MM.1S (cell line): ENCODE measurements at regions not wholly inside any gene's neighbourhood (a gene's known extent, or its start where the extent isn't known, plus 50 kb on each side); places are given as distances from the start of the nearest gene placed in this dataset.

Experiments used
- DNase-seq: peaks from one replicate; pipeline ENCODE4 v3.0.0-alpha.2; 2015
- H2AFZ ChIP-seq: fragments of 300-600 bp; sonication (generic); 2 replicates; pipeline ENCODE4 v1.6.0; 2016; ENCODE audit warnings: antibody characterized with exemption, low read length
- H3F3A ChIP-seq: fragments of 300-600 bp; sonication (generic); 2 replicates; pipeline ENCODE4 v1.6.1; 2016; ENCODE audit warnings: mild to moderate bottlenecking, antibody characterized with exemption, low read length, moderate library complexity, mixed read lengths; ENCODE audit not compliant: insufficient read depth
- H3K27ac ChIP-seq: fragments of 300-600 bp; sonication (generic); 2 replicates; pipeline ENCODE4 v1.5.1; 2016; ENCODE audit warnings: mild to moderate bottlenecking, low read length
- H3K27me3 ChIP-seq: fragments of 300-600 bp; sonication (generic); replicated peaks from 2 replicates; pipeline ENCODE4 v1.6.0; 2016; ENCODE audit warnings: low read length; ENCODE audit not compliant: insufficient read depth
- H3K36me3 ChIP-seq: fragments of 300-600 bp; sonication (generic); replicated peaks from 2 replicates; pipeline ENCODE4 v1.6.1; 2016; ENCODE audit warnings: mild to moderate bottlenecking, low read length, mixed read lengths; ENCODE audit not compliant: insufficient read depth
- H3K4me1 ChIP-seq: fragments of 300-600 bp; sonication (generic); 2 replicates; pipeline ENCODE4 v1.6.1; 2016; ENCODE audit warnings: low read length, mixed read lengths
- H3K4me2 ChIP-seq: fragments of 300-600 bp; sonication (generic); 2 replicates; pipeline ENCODE4 v1.6.0; 2016; ENCODE audit warnings: low read depth, low read length
- H3K4me3 ChIP-seq: fragments of 300-600 bp; sonication (generic); 2 replicates; pipeline ENCODE4 v1.5.1; 2016; ENCODE audit warnings: low read length, mixed read lengths
- H3K79me2 ChIP-seq: fragments of 300-600 bp; sonication (generic); 2 replicates; pipeline ENCODE4 v1.6.1; 2016; ENCODE audit warnings: mixed run types, low read length, mixed read lengths
- H3K9ac ChIP-seq: fragments of 300-600 bp; sonication (generic); 2 replicates; pipeline ENCODE4 v1.6.1; 2016; ENCODE audit warnings: low read length, mixed read lengths
- H3K9me2 ChIP-seq: fragments of 300-600 bp; sonication (generic); replicated peaks from 2 replicates; pipeline ENCODE4 v1.6.1; 2016; ENCODE audit warnings: mild to moderate bottlenecking, low read length, mixed read lengths; ENCODE audit not compliant: insufficient read depth
- H3K9me3 ChIP-seq: fragments of 300-600 bp; sonication (generic); replicated peaks from 2 replicates; pipeline ENCODE4 v1.6.1; 2016; ENCODE audit warnings: mild to moderate bottlenecking, low read length, mixed read lengths; ENCODE audit not compliant: insufficient read depth
- H4K20me1 ChIP-seq: fragments of 300-600 bp; sonication (generic); 2 replicates; pipeline ENCODE4 v1.6.1; 2016; ENCODE audit warnings: mild to moderate bottlenecking, low read length, moderate library complexity, mixed read lengths; ENCODE audit not compliant: insufficient read depth
- EZH2 ChIP-seq: fragments of 300-600 bp; sonication (generic); optimal IDR thresholded peaks from 2 replicates; pipeline ENCODE3; 2017; ENCODE audit warnings: low read depth, mild to moderate bottlenecking, antibody characterized with exemption, low read length, mixed read lengths
- EZH2phosphoT487 ChIP-seq: fragments of 300-600 bp; sonication (generic); IDR thresholded peaks from 2 replicates; pipeline ENCODE4 v1.6.1; 2018; ENCODE audit warnings: antibody characterized with exemption, low read length
- TF ChIP-seq, protein P1 (sequence below): fragments of 300-600 bp; sonication (generic); IDR thresholded peaks from 2 replicates; pipeline ENCODE4 v1.5.1; 2016; ENCODE audit warnings: antibody characterized with exemption, low read length, mixed read lengths

DNA sequence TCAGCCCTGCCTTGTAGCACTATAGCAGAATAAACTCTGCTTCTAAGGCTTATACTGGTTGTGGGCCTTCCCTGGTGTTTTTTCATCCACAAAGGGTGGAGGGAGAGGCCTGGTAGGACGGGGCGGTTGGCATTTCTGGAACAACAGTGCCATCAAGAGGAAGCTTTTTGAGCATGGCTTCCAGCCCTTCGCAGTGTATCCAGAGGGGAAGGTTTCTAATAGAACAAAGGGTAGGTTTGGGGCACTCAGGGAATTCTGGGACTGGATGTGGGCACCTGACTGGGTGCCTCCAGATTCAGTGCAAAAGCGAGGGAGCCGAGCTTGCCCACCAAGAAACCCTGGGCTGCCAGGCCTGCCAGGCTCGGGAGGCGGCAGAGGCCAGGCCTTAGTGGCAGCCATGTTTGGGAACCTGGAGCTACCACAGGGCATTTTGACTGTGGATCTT lies 229.6 kb upstream of the AGTR2 start:
- DNase-seq: peak; percentile 84
- Histone ChIP-seq H3K27ac (no peak overlapping the region), H3K4me2 (peak overlapping the region; percentile 43; the same call in 1 of the 2 replicates), H2AFZ (peak overlapping the region; percentile 70; the same call in 1 of the 2 replicates), H3K9me3 (no peaks in the 10 kb centered on the region), H3K9me2 (no peaks in the 10 kb centered on the region), H3K4me1 (peaks cover 31% of the 10 kb centered on the region), H3K4me3 (no peak overlapping the region), H3F3A (no peaks in the 10 kb centered on the region), H4K20me1 (no peaks in the 10 kb centered on the region), H3K9ac (peak overlapping the region; percentile 42), H3K36me3 (no peaks in the 10 kb centered on the region), H3K27me3 (no peaks in the 10 kb centered on the region), H3K79me2 (no peaks in the 10 kb centered on the region)
- no peak for TF ChIP-seq EZH2
- TF ChIP-seq EZH2phosphoT487: no peak
- TF ChIP-seq, protein P1, sequence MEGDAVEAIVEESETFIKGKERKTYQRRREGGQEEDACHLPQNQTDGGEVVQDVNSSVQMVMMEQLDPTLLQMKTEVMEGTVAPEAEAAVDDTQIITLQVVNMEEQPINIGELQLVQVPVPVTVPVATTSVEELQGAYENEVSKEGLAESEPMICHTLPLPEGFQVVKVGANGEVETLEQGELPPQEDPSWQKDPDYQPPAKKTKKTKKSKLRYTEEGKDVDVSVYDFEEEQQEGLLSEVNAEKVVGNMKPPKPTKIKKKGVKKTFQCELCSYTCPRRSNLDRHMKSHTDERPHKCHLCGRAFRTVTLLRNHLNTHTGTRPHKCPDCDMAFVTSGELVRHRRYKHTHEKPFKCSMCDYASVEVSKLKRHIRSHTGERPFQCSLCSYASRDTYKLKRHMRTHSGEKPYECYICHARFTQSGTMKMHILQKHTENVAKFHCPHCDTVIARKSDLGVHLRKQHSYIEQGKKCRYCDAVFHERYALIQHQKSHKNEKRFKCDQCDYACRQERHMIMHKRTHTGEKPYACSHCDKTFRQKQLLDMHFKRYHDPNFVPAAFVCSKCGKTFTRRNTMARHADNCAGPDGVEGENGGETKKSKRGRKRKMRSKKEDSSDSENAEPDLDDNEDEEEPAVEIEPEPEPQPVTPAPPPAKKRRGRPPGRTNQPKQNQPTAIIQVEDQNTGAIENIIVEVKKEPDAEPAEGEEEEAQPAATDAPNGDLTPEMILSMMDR: peak; percentile 44

DNA sequence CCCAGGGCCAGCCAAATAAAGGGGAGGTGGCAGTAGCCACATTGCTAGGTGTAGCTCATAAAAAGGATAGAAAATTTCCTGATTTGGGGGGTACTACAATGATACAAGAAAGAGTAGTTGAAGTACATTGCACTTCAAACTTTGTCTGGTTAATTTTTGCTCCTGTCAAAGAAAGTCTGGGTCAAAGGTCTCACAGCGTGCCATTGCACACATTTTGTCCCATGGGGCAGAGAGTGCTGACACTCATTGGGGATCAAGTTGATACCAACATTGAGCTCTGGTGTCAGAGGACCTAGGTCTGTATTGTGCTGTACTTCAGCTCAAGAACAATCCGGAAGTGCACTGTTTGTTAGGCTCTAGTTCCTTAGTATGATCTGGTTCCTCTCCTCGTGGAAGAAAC lies 229.2 kb upstream of the AGTR2 start:
- no peaks in the 10 kb centered on the region for H4K20me1 ChIP-seq
- no peak for DNase-seq
- no peaks in the 10 kb centered on the region for H3K79me2 ChIP-seq
- no peaks in the 10 kb centered on the region for H3K9me3 ChIP-seq
- no peaks in the 10 kb centered on the region for H3K36me3 ChIP-seq
- TF ChIP-seq EZH2phosphoT487 (no peak), EZH2 (no peak)
- TF ChIP-seq, protein P1: no peak
- H2AFZ ChIP-seq: peak overlapping the region; percentile 70; the same call in 1 of the 2 replicates
- peaks cover 31% of the 10 kb centered on the region for H3K4me1 ChIP-seq
- H3K27ac ChIP-seq: no peak overlapping the region
- H3K4me3 ChIP-seq: no peak overlapping the region
- H3F3A ChIP-seq: no peaks in the 10 kb centered on the region
- H3K27me3 ChIP-seq: no peaks in the 10 kb centered on the region
- H3K9ac ChIP-seq: no peak overlapping the region
- H3K4me2 ChIP-seq: peak overlapping the region; percentile 43; the same call in 1 of the 2 replicates
- H3K9me2 ChIP-seq: no peaks in the 10 kb centered on the region

DNA sequence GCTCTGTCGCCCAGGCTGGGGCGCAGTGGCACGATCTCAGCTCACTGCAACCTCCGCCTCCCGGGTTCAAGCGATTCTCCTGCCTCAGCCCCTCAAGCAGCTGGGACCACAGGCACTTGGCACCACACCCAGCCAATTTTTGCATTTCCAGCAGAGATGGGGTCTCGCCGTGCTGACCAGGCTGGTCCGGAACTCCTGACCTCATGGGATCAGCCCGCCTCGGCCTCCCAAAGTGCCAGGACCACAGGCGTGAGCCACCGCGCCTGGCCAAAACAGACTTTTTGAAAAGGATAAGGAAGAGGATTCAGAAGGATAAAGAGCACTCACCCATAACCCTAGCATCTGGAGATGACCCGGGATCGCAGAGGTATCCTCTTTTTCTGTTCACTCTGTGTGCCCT lies 224.5 kb upstream of the AGTR2 start:
- Histone ChIP-seq H3F3A (no peaks in the 10 kb centered on the region), H4K20me1 (no peaks in the 10 kb centered on the region), H3K36me3 (no peaks in the 10 kb centered on the region), H3K9me2 (no peaks in the 10 kb centered on the region), H3K4me1 (peaks cover 14% of the 10 kb centered on the region), H3K9ac (no peak overlapping the region), H3K4me3 (no peak overlapping the region), H3K79me2 (no peaks in the 10 kb centered on the region), H2AFZ (no peak overlapping the region), H3K9me3 (no peaks in the 10 kb centered on the region), H3K27me3 (no peaks in the 10 kb centered on the region), H3K4me2 (no peak overlapping the region), H3K27ac (no peak overlapping the region)
- TF ChIP-seq, protein P1: no peak
- TF ChIP-seq EZH2: no peak
- TF ChIP-seq EZH2phosphoT487: no peak
- no peak for DNase-seq
